PC-3 (cell line): ENCODE measurements at regions not wholly inside any gene's neighbourhood (a gene's known extent, or its start where the extent isn't known, plus 50 kb on each side); places are given as distances from the start of the nearest gene placed in this dataset.

ENCODE experiments used
- ATAC-seq: fragments of 200-7000 bp; cut with Tn5 transposase; 2 replicates; pipeline ENCODE4 v1.9.1; 2020; ENCODE audit warnings: mild to moderate bottlenecking, moderate library complexity
- BruUV-seq: library from RNA; stranded (reverse); fragments of 400-500 nt; replicated peaks from 2 replicates; lab custom pipeline; 2021; lab: Mats Ljungman, UMichigan
- CTCF ChIA-PET: fragments of 300-600 bp; sonication (Branson Sonifier 250); formaldehyde crosslinking; loops from one replicate; lab custom pipeline; 2022; ENCODE audit warnings: antibody characterized with exemption; lab: Charles Lee
- POLR2A ChIA-PET: fragments of 300-600 bp; sonication (Branson Sonifier 250); formaldehyde crosslinking; loops from one replicate; lab custom pipeline; 2022; ENCODE audit warnings: antibody characterized with exemption; ENCODE audit not compliant: unreplicated experiment; lab: Charles Lee
- DNase-seq: peaks from one replicate; pipeline ENCODE4 v3.0.0-alpha.2; 2015
- H2AFZ ChIP-seq: fragments of 300-600 bp; sonication (generic); 2 replicates; pipeline ENCODE4 v1.6.0; 2016; ENCODE audit warnings: antibody characterized with exemption, low read length
- H3F3A ChIP-seq: fragments of 300-600 bp; sonication (generic); one replicate; pipeline ENCODE4 v1.6.0; 2017; ENCODE audit warnings: antibody characterized with exemption, low read length, control low read depth, mild to moderate bottlenecking; ENCODE audit not compliant: unreplicated experiment
- H3K27ac ChIP-seq: fragments of 300-600 bp; sonication (generic); 2 replicates; pipeline ENCODE4 v1.5.1; 2016; ENCODE audit warnings: mild to moderate bottlenecking, low read length
- H3K27me3 ChIP-seq: fragments of 300-600 bp; sonication (generic); 2 replicates; pipeline ENCODE4 v1.6.1; 2016; ENCODE audit warnings: low read length, mixed read lengths
- H3K36me3 ChIP-seq: fragments of 300-600 bp; sonication (generic); 2 replicates; pipeline ENCODE4 v1.6.1; 2016; ENCODE audit warnings: low read depth, mixed run types, low read length, mixed read lengths
- H3K4me1 ChIP-seq: fragments of 300-600 bp; sonication (generic); 2 replicates; pipeline ENCODE4 v1.5.1; 2016; ENCODE audit warnings: low read length; ENCODE audit not compliant: insufficient read depth
- H3K4me2 ChIP-seq: fragments of 300-600 bp; sonication (generic); 2 replicates; pipeline ENCODE4 v1.6.0; 2016; ENCODE audit warnings: low read length
- H3K4me3 ChIP-seq: fragments of 300-600 bp; sonication (generic); 2 replicates; pipeline ENCODE4 v1.5.1; 2016; ENCODE audit warnings: mild to moderate bottlenecking, low read length, mixed read lengths
- H3K79me2 ChIP-seq: fragments of 300-600 bp; sonication (generic); 2 replicates; pipeline ENCODE4 v1.6.1; 2017; ENCODE audit warnings: low read length, mixed read lengths
- H3K9ac ChIP-seq: fragments of 300-600 bp; sonication (generic); 2 replicates; pipeline ENCODE4 v1.6.0; 2016; ENCODE audit warnings: mild to moderate bottlenecking, low read length
- H3K9me2 ChIP-seq: fragments of 300-600 bp; sonication (generic); replicated peaks from 2 replicates; pipeline ENCODE4 v1.6.1; 2016; ENCODE audit warnings: mixed run types, low read length, mixed read lengths
- H3K9me3 ChIP-seq: fragments of 300-600 bp; sonication (generic); 2 replicates; pipeline ENCODE4 v1.6.1; 2016; ENCODE audit warnings: low read length, mixed read lengths
- H4K20me1 ChIP-seq: fragments of 300-600 bp; sonication (generic); 2 replicates; pipeline ENCODE4 v1.6.1; 2016; ENCODE audit warnings: low read length, mixed read lengths
- CTCF ChIP-seq: fragments of 300-600 bp; sonication (generic); conservative IDR thresholded peaks from 2 replicates; pipeline ENCODE4 v1.5.1; 2017; ENCODE audit warnings: antibody characterized with exemption, low read depth, mild to moderate bottlenecking, low read length
- EZH2 ChIP-seq: fragments of 300-600 bp; sonication (generic); IDR thresholded peaks from one replicate; pipeline ENCODE4 v1.6.1; 2017; ENCODE audit warnings: antibody characterized with exemption, mild to moderate bottlenecking, low read length; ENCODE audit not compliant: unreplicated experiment
- EZH2phosphoT487 ChIP-seq: fragments of 300-600 bp; sonication (generic); IDR thresholded peaks from 2 replicates; pipeline ENCODE4 v1.6.1; 2018; ENCODE audit warnings: mild to moderate bottlenecking, antibody characterized with exemption, low read length, borderline replicate concordance
- intact Hi-C: fragments of 100-400 bp; cut with micrococcal nuclease; formaldehyde crosslinking; loops from 2 replicates; pipeline ENCODE4 v1.9.0; 2023

- no peaks in the 10 kb centered on the region for H3F3A ChIP-seq
- H3K4me2 ChIP-seq: no peak overlapping the region
- ATAC-seq (no peak), DNase-seq (no peak)
- H3K9me3 ChIP-seq: 0 out of 2 replicates have a peak, but pooled peaks cover 3% of the 10 kb centered on the region
- H3K27ac ChIP-seq: no peak overlapping the region
- ChIA-PET CTCF (no interaction called here), POLR2A (no interaction called here)
- no peak for TF ChIP-seq EZH2phosphoT487
- TF ChIP-seq EZH2: no peak
- TF ChIP-seq CTCF: no peak
- no peaks in the 10 kb centered on the region for H3K4me1 ChIP-seq
- H2AFZ ChIP-seq: no peak overlapping the region
- no TSS peak for BruUV-seq
- H3K36me3 ChIP-seq: no peaks in the 10 kb centered on the region
- H3K27me3 ChIP-seq: peaks cover 78% of the 10 kb centered on the region
- no peak overlapping the region for H3K9ac ChIP-seq
- H3K9me2 ChIP-seq: no peaks in the 10 kb centered on the region
- H4K20me1 ChIP-seq: no peaks in the 10 kb centered on the region
- no peak overlapping the region for H3K4me3 ChIP-seq
- no peaks in the 10 kb centered on the region for H3K79me2 ChIP-seq
- intact Hi-C loops: no loop called here
Observed at GRCh38 chr18:10352671-10353070, 101.8 kb upstream of the APCDD1 start.

- ATAC-seq (no peak), DNase-seq (peak; percentile 13)
- ChIA-PET POLR2A (no interaction called here), CTCF (no interaction called here)
- H3K4me1 ChIP-seq: no peaks in the 10 kb centered on the region
- intact Hi-C loops: no loop called here
- H3F3A ChIP-seq: no peaks in the 10 kb centered on the region
- no peaks in the 10 kb centered on the region for H3K36me3 ChIP-seq
- no peaks in the 10 kb centered on the region for H3K9me2 ChIP-seq
- no peaks in the 10 kb centered on the region for H4K20me1 ChIP-seq
- H3K4me3 ChIP-seq: no peak overlapping the region
- no peaks in the 10 kb centered on the region for H3K79me2 ChIP-seq
- H3K4me2 ChIP-seq: no peak overlapping the region
- 0 out of 2 replicates have a peak, but pooled peaks cover 3% of the 10 kb centered on the region for H3K9me3 ChIP-seq
- no peak overlapping the region for H3K27ac ChIP-seq
- no peak overlapping the region for H3K9ac ChIP-seq
- TF ChIP-seq EZH2phosphoT487: no peak
- TF ChIP-seq EZH2: no peak
- no peak for TF ChIP-seq CTCF
- BruUV-seq: no TSS peak
- peaks cover 68% of the 10 kb centered on the region for H3K27me3 ChIP-seq
- H2AFZ ChIP-seq: no peak overlapping the region
Observed at GRCh38 chr18:10353791-10354190, 100.6 kb upstream of the APCDD1 start.

DNA sequence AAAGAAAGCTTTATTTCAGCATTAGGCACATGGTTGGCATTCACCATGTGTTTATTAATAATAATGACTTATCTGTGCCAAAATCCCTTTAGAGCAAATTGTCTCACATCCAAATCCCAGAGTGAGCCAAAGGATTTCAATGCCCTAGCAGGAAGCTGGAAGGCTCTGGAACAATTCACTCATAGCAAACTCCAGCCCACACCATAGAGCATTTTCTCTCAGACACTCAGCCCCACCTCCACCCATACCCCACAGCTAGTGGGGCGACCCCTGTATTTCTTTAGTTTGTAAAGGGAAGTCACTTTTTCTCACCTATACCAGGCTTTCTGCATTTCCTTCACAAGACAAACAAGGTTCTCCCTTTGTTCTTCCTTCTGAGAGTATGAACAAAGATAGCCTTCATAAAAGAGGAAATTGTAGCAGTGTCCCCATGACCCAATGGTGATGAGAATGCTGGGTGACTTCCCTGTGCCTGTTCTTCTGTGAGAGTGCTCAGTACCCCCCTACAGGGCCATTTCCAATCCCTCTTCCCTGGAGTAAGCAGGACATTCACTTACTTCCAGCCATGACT, 100.1 kb upstream of the APCDD1 start:
- ATAC-seq (no peak), DNase-seq (no peak)
- H3K4me3 ChIP-seq: no peak overlapping the region
- no peaks in the 10 kb centered on the region for H3K36me3 ChIP-seq
- no peak overlapping the region for H2AFZ ChIP-seq
- H3K79me2 ChIP-seq: no peaks in the 10 kb centered on the region
- no peaks in the 10 kb centered on the region for H3F3A ChIP-seq
- no peaks in the 10 kb centered on the region for H3K4me1 ChIP-seq
- ChIA-PET CTCF (no interaction called here), POLR2A (no interaction called here)
- no peak overlapping the region for H3K27ac ChIP-seq
- no peak overlapping the region for H3K9ac ChIP-seq
- intact Hi-C loops: no loop called here
- BruUV-seq: no TSS peak
- H4K20me1 ChIP-seq: no peaks in the 10 kb centered on the region
- 0 out of 2 replicates have a peak, but pooled peaks cover 3% of the 10 kb centered on the region for H3K9me3 ChIP-seq
- TF ChIP-seq CTCF: no peak
- no peak for TF ChIP-seq EZH2phosphoT487
- TF ChIP-seq EZH2: no peak
- H3K27me3 ChIP-seq: peaks cover 63% of the 10 kb centered on the region
- H3K4me2 ChIP-seq: no peak overlapping the region
- H3K9me2 ChIP-seq: no peaks in the 10 kb centered on the region
